ENCODE measurements at regions not wholly inside any gene's neighbourhood (a gene's known extent, or its start where the extent isn't known, plus 50 kb on each side); places are given as distances from the start of the nearest gene placed in this dataset.

DNA sequence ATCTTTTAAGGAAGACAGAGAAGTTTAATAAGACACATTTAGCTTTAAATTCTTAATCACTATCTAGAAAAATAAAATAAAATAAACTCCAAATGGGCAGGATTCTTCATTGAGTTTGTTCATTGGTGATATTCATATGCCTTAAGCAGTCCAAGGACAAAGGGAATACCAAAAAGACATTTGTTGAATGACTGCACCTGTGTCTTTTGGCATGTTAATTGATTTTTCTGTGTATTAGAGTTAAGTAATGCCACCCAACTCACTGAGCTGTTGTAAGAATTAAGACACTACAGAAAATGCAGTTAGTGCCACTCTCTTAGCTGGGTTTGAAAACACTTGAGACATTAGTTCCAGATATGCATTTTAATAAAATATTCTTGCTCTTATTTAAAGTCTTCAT lies 683.6 kb upstream of the ROBO1 start:
- H3K4me3 ChIP-seq = no peak overlapping the region
- no peaks in the 10 kb centered on the region for H3K4me1 ChIP-seq
- H3K27ac ChIP-seq = no peak overlapping the region
- no peaks in the 10 kb centered on the region for H3K36me3 ChIP-seq
- ATAC-seq (no peak), DNase-seq (no peak)
- intact Hi-C loops (cut with DNase I) = no loop called here
- H3K27me3 ChIP-seq = no peaks in the 10 kb centered on the region
- TF ChIP-seq, protein P1, sequence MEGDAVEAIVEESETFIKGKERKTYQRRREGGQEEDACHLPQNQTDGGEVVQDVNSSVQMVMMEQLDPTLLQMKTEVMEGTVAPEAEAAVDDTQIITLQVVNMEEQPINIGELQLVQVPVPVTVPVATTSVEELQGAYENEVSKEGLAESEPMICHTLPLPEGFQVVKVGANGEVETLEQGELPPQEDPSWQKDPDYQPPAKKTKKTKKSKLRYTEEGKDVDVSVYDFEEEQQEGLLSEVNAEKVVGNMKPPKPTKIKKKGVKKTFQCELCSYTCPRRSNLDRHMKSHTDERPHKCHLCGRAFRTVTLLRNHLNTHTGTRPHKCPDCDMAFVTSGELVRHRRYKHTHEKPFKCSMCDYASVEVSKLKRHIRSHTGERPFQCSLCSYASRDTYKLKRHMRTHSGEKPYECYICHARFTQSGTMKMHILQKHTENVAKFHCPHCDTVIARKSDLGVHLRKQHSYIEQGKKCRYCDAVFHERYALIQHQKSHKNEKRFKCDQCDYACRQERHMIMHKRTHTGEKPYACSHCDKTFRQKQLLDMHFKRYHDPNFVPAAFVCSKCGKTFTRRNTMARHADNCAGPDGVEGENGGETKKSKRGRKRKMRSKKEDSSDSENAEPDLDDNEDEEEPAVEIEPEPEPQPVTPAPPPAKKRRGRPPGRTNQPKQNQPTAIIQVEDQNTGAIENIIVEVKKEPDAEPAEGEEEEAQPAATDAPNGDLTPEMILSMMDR (IDR thresholded peaks at IDR 0.05) = no peak
- no peak for TF ChIP-seq POLR2A (IDR thresholded peaks at IDR 0.05)
- no peaks in the 10 kb centered on the region for H3K9me3 ChIP-seq

DNA sequence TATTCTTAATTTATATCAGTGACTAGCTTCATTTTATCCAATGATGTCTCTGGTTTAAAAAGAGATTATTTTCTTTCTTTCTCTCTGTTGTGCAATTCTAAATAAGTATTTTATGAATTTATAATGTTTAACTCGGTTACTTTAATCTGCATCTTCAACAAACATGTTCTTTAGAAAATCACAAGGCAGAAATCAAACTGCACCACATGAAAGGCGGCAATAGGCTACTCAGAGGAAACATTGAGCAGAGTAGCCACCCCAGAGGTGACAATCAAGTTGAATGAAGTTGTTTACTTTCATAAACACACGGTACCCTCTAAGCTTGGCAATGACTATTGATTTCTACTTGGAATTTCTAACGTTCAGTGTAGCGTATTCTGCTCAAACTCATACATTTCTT lies 677.8 kb upstream of the ROBO1 start:
- Histone ChIP-seq H3K4me1 (no peaks in the 10 kb centered on the region), H3K36me3 (no peaks in the 10 kb centered on the region), H3K27me3 (no peaks in the 10 kb centered on the region), H3K4me3 (no peak overlapping the region), H3K9me3 (no peaks in the 10 kb centered on the region), H3K27ac (no peak overlapping the region)
- TF ChIP-seq, protein P1 (IDR thresholded peaks at IDR 0.05) = no peak
- TF ChIP-seq POLR2A (IDR thresholded peaks at IDR 0.05) = no peak
- 71 to 75% (median 73%) methylated on average over 5 of the region's 5 CpGs for WGBS, 4 donors
- ATAC-seq = no peak
- DNase-seq = no peak
- intact Hi-C loops (cut with DNase I) = no loop called here

DNA sequence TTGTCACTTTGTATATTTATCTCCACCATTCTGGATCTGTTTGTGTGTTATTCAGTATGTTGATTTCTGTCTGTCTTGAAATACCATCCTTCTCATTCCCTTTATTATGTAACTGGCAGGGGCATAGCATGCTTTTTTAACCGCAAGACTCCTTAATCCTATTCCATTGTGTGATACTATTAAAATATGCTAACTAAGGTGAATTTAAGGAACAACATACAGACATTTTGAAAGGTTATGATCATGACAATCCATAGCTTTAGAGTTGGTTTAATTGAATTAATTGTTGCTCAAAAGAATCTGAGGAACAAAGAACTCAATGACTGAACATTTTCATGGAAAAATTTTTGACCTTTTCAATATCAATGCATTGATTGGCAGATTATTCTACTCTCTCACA lies 677.3 kb upstream of the ROBO1 start:
- DNase-seq (no peak), ATAC-seq (no peak)
- H3K27me3 ChIP-seq = no peaks in the 10 kb centered on the region
- no peaks in the 10 kb centered on the region for H3K9me3 ChIP-seq
- intact Hi-C loops (cut with DNase I) = no loop called here
- no peak overlapping the region for H3K4me3 ChIP-seq
- H3K4me1 ChIP-seq = no peaks in the 10 kb centered on the region
- no peak overlapping the region for H3K27ac ChIP-seq
- TF ChIP-seq, protein P1 (IDR thresholded peaks at IDR 0.05) = no peak
- TF ChIP-seq POLR2A (IDR thresholded peaks at IDR 0.05) = no peak
- no peaks in the 10 kb centered on the region for H3K36me3 ChIP-seq
- 67 to 80% (median 74%) methylated on average over 1 of the region's 1 CpG for WGBS, 4 donors

DNA sequence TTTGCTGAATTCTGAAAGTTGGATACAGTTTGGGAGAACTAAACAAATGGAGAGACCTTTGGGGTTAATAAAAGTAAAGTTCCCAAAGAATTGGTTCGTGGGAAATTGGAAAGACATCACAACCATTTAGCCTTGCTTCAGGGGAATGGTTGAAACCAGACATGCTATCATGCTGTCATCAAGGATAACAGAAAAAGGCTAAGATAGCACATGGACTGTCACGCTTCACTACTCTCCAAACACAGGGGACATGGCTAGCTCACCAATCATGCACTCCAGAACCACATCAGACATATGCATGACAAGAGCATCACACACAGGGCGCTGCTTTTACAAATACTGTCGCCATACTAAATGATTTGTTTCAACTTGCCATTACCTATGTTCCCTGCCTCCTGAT lies 671.7 kb upstream of the ROBO1 start:
- TF ChIP-seq, protein P1 (IDR thresholded peaks at IDR 0.05) = no peak
- no peak for TF ChIP-seq POLR2A (IDR thresholded peaks at IDR 0.05)
- no peaks in the 10 kb centered on the region for H3K36me3 ChIP-seq
- no peak for ATAC-seq
- H3K27ac ChIP-seq = no peak overlapping the region
- H3K27me3 ChIP-seq = no peaks in the 10 kb centered on the region
- DNase-seq = no peak
- H3K4me1 ChIP-seq = no peaks in the 10 kb centered on the region
- no peak overlapping the region for H3K4me3 ChIP-seq
- WGBS, 4 donors = 62 to 69% (median 68%) methylated on average over 4 of the region's 4 CpGs
- peaks cover 0 to 10% (median 0%) of the 10 kb centered on the region in 12 donors for H3K9me3 ChIP-seq
- intact Hi-C loops (cut with DNase I) = no loop called here

All from heart left ventricle (tissue), 16 donors.